ENCODE measurements at regions not wholly inside any gene's neighbourhood (a gene's known extent, or its start where the extent isn't known, plus 50 kb on each side); places are given as distances from the start of the nearest gene placed in this dataset.

GRCh38 chr2:64784168-64785061, 130.7 kb upstream of the SERTAD2 start:
- no peaks in the 10 kb centered on the region for H3K36me3 ChIP-seq (replicated peaks)
- in situ Hi-C loops (cut with MboI; ENCODE audit: low sequenced_read_pairs), result no loop called here
- no peak overlapping the region for H3K4me3 ChIP-seq
- H3K27me3 ChIP-seq (ENCODE audit: low read depth), result no peaks in the 10 kb centered on the region
- no peak for DNase-seq (ENCODE audit: low spot score in 2 of 2)
- no peaks in the 10 kb centered on the region for H3K9me3 ChIP-seq
- H3K4me1 ChIP-seq, result no peaks in the 10 kb centered on the region

GRCh38 chr2:64785245-64785644, 131.5 kb upstream of the SERTAD2 start:
- in situ Hi-C loops (cut with MboI; ENCODE audit: low sequenced_read_pairs), result no loop called here
- Histone ChIP-seq H3K4me3 (no peak overlapping the region), H3K27me3 (ENCODE audit: low read depth) (no peaks in the 10 kb centered on the region), H3K9me3 (no peaks in the 10 kb centered on the region), H3K4me1 (no peaks in the 10 kb centered on the region), H3K36me3 (replicated peaks) (no peaks in the 10 kb centered on the region)
- DNase-seq (ENCODE audit: low spot score in 2 of 2), result no peak

GRCh38 chr2:64786343-64787018, 132.8 kb upstream of the SERTAD2 start:
- H3K9me3 ChIP-seq, result no peaks in the 10 kb centered on the region
- no peak for DNase-seq (ENCODE audit: low spot score in 2 of 2)
- no peaks in the 10 kb centered on the region for H3K27me3 ChIP-seq (ENCODE audit: low read depth)
- in situ Hi-C loops (cut with MboI; ENCODE audit: low sequenced_read_pairs), result no loop called here
- no peak overlapping the region for H3K4me3 ChIP-seq
- no peaks in the 10 kb centered on the region for H3K36me3 ChIP-seq (replicated peaks)
- H3K4me1 ChIP-seq, result no peaks in the 10 kb centered on the region

GRCh38 chr2:64787019-64787365, 133.3 kb upstream of the SERTAD2 start:
- Histone ChIP-seq H3K36me3 (replicated peaks) (no peaks in the 10 kb centered on the region), H3K27me3 (ENCODE audit: low read depth) (no peaks in the 10 kb centered on the region), H3K4me3 (no peak overlapping the region), H3K4me1 (no peaks in the 10 kb centered on the region), H3K9me3 (no peaks in the 10 kb centered on the region)
- no peak for DNase-seq (ENCODE audit: low spot score in 2 of 2)
- in situ Hi-C loops (cut with MboI; ENCODE audit: low sequenced_read_pairs), result no loop called here

- Histone ChIP-seq H3K27me3 (ENCODE audit: low read depth) (no peaks in the 10 kb centered on the region), H3K36me3 (replicated peaks) (no peaks in the 10 kb centered on the region), H3K4me1 (no peaks in the 10 kb centered on the region), H3K4me3 (no peak overlapping the region), H3K9me3 (no peaks in the 10 kb centered on the region)
- no peak for DNase-seq (ENCODE audit: low spot score in 2 of 2)
- in situ Hi-C loops (cut with MboI; ENCODE audit: low sequenced_read_pairs), result no loop called here
Measured at GRCh38 chr2:64787698-64788097, 134.0 kb upstream of the SERTAD2 start.

- Histone ChIP-seq H3K9me3 (no peaks in the 10 kb centered on the region), H3K27me3 (ENCODE audit: low read depth) (0 out of 2 replicates have a peak, but pooled peaks cover 2% of the 10 kb centered on the region), H3K4me3 (no peak overlapping the region), H3K4me1 (no peaks in the 10 kb centered on the region), H3K36me3 (replicated peaks) (no peaks in the 10 kb centered on the region)
- in situ Hi-C loops (cut with MboI; ENCODE audit: low sequenced_read_pairs), result no loop called here
- no peak for DNase-seq (ENCODE audit: low spot score in 2 of 2)
Measured at GRCh38 chr2:64789466-64790320, 136.0 kb upstream of the SERTAD2 start.

- Histone ChIP-seq H3K27me3 (ENCODE audit: low read depth) (0 out of 2 replicates have a peak, but pooled peaks cover 4% of the 10 kb centered on the region), H3K4me1 (no peaks in the 10 kb centered on the region), H3K36me3 (replicated peaks) (no peaks in the 10 kb centered on the region), H3K4me3 (no peak overlapping the region), H3K9me3 (no peaks in the 10 kb centered on the region)
- no peak for DNase-seq (ENCODE audit: low spot score in 2 of 2)
- in situ Hi-C loops (cut with MboI; ENCODE audit: low sequenced_read_pairs), result no loop called here
Measured at GRCh38 chr2:64792300-64792699, 138.6 kb upstream of the SERTAD2 start.

GRCh38 chr2:64792995-64793639, 139.4 kb upstream of the SERTAD2 start:
- no peak for DNase-seq (ENCODE audit: low spot score in 2 of 2)
- in situ Hi-C loops (cut with MboI; ENCODE audit: low sequenced_read_pairs), result no loop called here
- Histone ChIP-seq H3K4me1 (no peaks in the 10 kb centered on the region; the same call in 1 of the 2 replicates), H3K36me3 (replicated peaks) (no peaks in the 10 kb centered on the region), H3K4me3 (no peak overlapping the region), H3K9me3 (no peaks in the 10 kb centered on the region), H3K27me3 (ENCODE audit: low read depth) (0 out of 2 replicates have a peak, but pooled peaks cover 4% of the 10 kb centered on the region)

- H3K27me3 ChIP-seq (ENCODE audit: low read depth), result 0 out of 2 replicates have a peak, but pooled peaks cover 4% of the 10 kb centered on the region
- H3K9me3 ChIP-seq, result no peaks in the 10 kb centered on the region
- no peaks in the 10 kb centered on the region for H3K36me3 ChIP-seq (replicated peaks)
- no peaks in the 10 kb centered on the region; the same call in 1 of the 2 replicates for H3K4me1 ChIP-seq
- DNase-seq (ENCODE audit: low spot score in 2 of 2), result no peak
- in situ Hi-C loops (cut with MboI; ENCODE audit: low sequenced_read_pairs), result no loop called here
- no peak overlapping the region for H3K4me3 ChIP-seq
Measured at GRCh38 chr2:64793701-64794100, 140.0 kb upstream of the SERTAD2 start.

GRCh38 chr2:64794426-64794995, 140.8 kb upstream of the SERTAD2 start:
- no peak overlapping the region for H3K4me3 ChIP-seq
- in situ Hi-C loops (cut with MboI; ENCODE audit: low sequenced_read_pairs), result no loop called here
- no peak for DNase-seq (ENCODE audit: low spot score in 2 of 2)
- H3K9me3 ChIP-seq, result no peaks in the 10 kb centered on the region
- H3K27me3 ChIP-seq (ENCODE audit: low read depth), result 0 out of 2 replicates have a peak, but pooled peaks cover 4% of the 10 kb centered on the region
- no peaks in the 10 kb centered on the region for H3K36me3 ChIP-seq (replicated peaks)
- no peaks in the 10 kb centered on the region; the same call in 1 of the 2 replicates for H3K4me1 ChIP-seq

GRCh38 chr2:64795024-64795592, 141.4 kb upstream of the SERTAD2 start:
- H3K36me3 ChIP-seq (replicated peaks), result no peaks in the 10 kb centered on the region
- no peaks in the 10 kb centered on the region; the same call in 1 of the 2 replicates for H3K4me1 ChIP-seq
- in situ Hi-C loops (cut with MboI; ENCODE audit: low sequenced_read_pairs), result no loop called here
- DNase-seq (ENCODE audit: low spot score in 2 of 2), result no peak
- 0 out of 2 replicates have a peak, but pooled peaks cover 4% of the 10 kb centered on the region for H3K27me3 ChIP-seq (ENCODE audit: low read depth)
- no peaks in the 10 kb centered on the region for H3K9me3 ChIP-seq
- no peak overlapping the region for H3K4me3 ChIP-seq

GRCh38 chr2:64796926-64797325, 143.2 kb upstream of the SERTAD2 start:
- no peaks in the 10 kb centered on the region for H3K9me3 ChIP-seq
- H3K4me1 ChIP-seq, result no peaks in the 10 kb centered on the region; the same call in 1 of the 2 replicates

More at GRCh38 chr2:64796926-64797325, 143.2 kb upstream of the SERTAD2 start:
- DNase-seq (ENCODE audit: low spot score in 2 of 2), result no peak
- no peaks in the 10 kb centered on the region for H3K36me3 ChIP-seq (replicated peaks)
- H3K4me3 ChIP-seq, result no peak overlapping the region
- in situ Hi-C loops (cut with MboI; ENCODE audit: low sequenced_read_pairs), result no loop called here
- 0 out of 2 replicates have a peak, but pooled peaks cover 4% of the 10 kb centered on the region for H3K27me3 ChIP-seq (ENCODE audit: low read depth)

Measured in HAP-1 (cell line).